Calu3 (cell line): ENCODE measurements at regions not wholly inside any gene's neighbourhood (a gene's known extent, or its start where the extent isn't known, plus 50 kb on each side); places are given as distances from the start of the nearest gene placed in this dataset.
A peak's percentile ranks its signal among the peaks of the same experiment; 100 is the strongest.

Experiments
- BruUV-seq: library from RNA; stranded (reverse); fragments of 400-500 nt; replicated peaks from 2 replicates; lab custom pipeline; 2021; lab: Mats Ljungman, UMichigan
- CTCF ChIA-PET: fragments of 300-600 bp; sonication (Branson Sonifier 250); formaldehyde crosslinking; loops from one replicate; lab custom pipeline; 2022; ENCODE audit warnings: antibody characterized with exemption; lab: Charles Lee
- DNase-seq: peaks from one replicate; pipeline ENCODE4 v3.0.0; 2022
- H3K27ac Mint-ChIP-seq: one replicate; pipeline ENCODE4 v1.8.0; 2022; ENCODE audit warnings: mixed read lengths; ENCODE audit not compliant: unreplicated experiment
- H3K27me3 Mint-ChIP-seq: one replicate; pipeline ENCODE4 v1.8.0; 2022; ENCODE audit warnings: mixed read lengths; ENCODE audit not compliant: unreplicated experiment
- H3K36me3 Mint-ChIP-seq: one replicate; pipeline ENCODE4 v1.8.0; 2022; ENCODE audit warnings: mild to moderate bottlenecking, moderate library complexity, mixed read lengths; ENCODE audit not compliant: insufficient read depth, unreplicated experiment
- H3K4me1 Mint-ChIP-seq: one replicate; pipeline ENCODE4 v1.8.0; 2022; ENCODE audit warnings: mild to moderate bottlenecking, low read depth, mixed read lengths; ENCODE audit not compliant: unreplicated experiment
- H3K4me3 Mint-ChIP-seq: one replicate; pipeline ENCODE4 v1.8.0; 2022; ENCODE audit warnings: mild to moderate bottlenecking, low read depth, moderate library complexity, mixed read lengths; ENCODE audit not compliant: unreplicated experiment
- H3K9me3 Mint-ChIP-seq: one replicate; pipeline ENCODE4 v1.8.0; 2022; ENCODE audit warnings: low read depth, mixed read lengths; ENCODE audit not compliant: unreplicated experiment
- CTCF ChIP-seq: fragments of 200-600 bp; IDR thresholded peaks from one replicate; pipeline ENCODE4 v1.8.0; 2022; ENCODE audit warnings: antibody characterized with exemption; ENCODE audit not compliant: unreplicated experiment
- intact Hi-C: fragments of 100-400 bp; cut with micrococcal nuclease; formaldehyde crosslinking; loops from one replicate; pipeline ENCODE4 v1.10.0; 2022; ENCODE audit not compliant: unreplicated experiment

DNA sequence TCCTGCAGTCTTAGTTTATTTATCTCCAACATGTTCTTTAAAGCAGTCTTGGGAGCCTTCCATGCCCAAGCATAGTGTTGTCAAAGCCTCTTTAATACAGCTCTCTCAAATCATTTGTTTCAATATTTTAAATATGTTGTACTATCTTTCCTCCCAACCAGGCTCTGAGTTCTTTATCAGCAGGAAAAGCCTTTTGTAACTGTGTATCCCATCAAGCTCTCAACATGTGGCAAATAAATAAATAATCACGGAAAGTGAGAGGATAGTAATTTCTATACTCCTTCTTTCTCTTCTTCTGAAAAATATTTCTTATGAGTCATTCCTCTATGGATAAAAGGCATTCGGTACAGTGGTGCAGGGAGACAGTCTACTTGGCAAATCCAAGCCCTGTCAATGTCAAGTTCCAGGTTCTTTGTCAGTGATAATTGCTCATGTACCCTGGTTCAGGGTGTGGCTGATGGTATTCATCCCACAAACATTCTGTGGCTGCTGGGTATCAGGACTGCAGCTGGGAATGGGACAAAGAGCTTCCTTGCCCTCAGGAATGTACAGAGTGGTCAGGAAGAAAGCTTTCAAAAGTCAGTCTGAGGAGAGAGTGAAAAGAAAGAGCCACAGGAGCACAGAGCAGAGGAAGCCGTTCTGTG lies 384.3 kb downstream of the EFNB2 start:
- no peaks in the 10 kb centered on the region for H3K36me3 Mint-ChIP-seq
- no peak for TF ChIP-seq CTCF
- no peak overlapping the region for H3K4me3 Mint-ChIP-seq
- peak; percentile 2 for DNase-seq
- H3K27ac Mint-ChIP-seq, result peak overlapping the region; percentile 78
- CTCF ChIA-PET, result no interaction called here
- H3K4me1 Mint-ChIP-seq, result peaks cover 28% of the 10 kb centered on the region
- no peaks in the 10 kb centered on the region for H3K9me3 Mint-ChIP-seq
- no peaks in the 10 kb centered on the region for H3K27me3 Mint-ChIP-seq
- intact Hi-C loops, result no loop called here
- no TSS peak for BruUV-seq

- no peak overlapping the region for H3K27ac Mint-ChIP-seq
- no peak for DNase-seq
- intact Hi-C loops, result no loop called here
- peaks cover 22% of the 10 kb centered on the region for H3K4me1 Mint-ChIP-seq
- no peak for TF ChIP-seq CTCF
- H3K4me3 Mint-ChIP-seq, result no peak overlapping the region
- no TSS peak for BruUV-seq
- peaks cover 5% of the 10 kb centered on the region for H3K36me3 Mint-ChIP-seq
- H3K27me3 Mint-ChIP-seq, result no peaks in the 10 kb centered on the region
- CTCF ChIA-PET, result no interaction called here
- no peaks in the 10 kb centered on the region for H3K9me3 Mint-ChIP-seq
Observed at GRCh38 chr13:106145997-106146864, 389.2 kb downstream of the EFNB2 start.

DNA sequence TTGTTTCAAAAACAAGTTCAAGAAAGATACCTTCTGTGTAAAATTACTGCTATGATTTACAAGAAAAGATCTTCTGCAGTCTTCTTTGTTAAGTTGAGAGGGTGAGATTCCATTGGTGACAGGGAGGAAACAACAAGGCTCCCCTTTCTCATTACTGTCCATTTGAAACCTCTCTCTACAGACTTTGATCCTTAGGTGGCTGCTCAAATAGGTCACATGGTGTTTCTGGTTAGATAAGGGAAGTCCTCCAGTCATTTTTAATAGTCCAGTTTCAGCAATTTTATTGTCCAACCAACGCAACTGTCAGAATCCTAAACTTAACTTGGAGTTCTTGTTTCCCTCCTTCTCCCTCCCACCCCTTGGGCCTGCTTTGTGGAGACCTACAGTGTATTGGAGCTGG lies 390.4 kb downstream of the EFNB2 start:
- intact Hi-C loops, result no loop called here
- CTCF ChIA-PET, result no interaction called here

More for the DNA sequence above, 390.4 kb downstream of the EFNB2 start:
- no peak for TF ChIP-seq CTCF
- Mint-ChIP-seq H3K27ac (no peak overlapping the region), H3K4me3 (no peak overlapping the region), H3K36me3 (peaks cover 5% of the 10 kb centered on the region), H3K9me3 (no peaks in the 10 kb centered on the region), H3K4me1 (peaks cover 14% of the 10 kb centered on the region), H3K27me3 (no peaks in the 10 kb centered on the region)
- BruUV-seq, result no TSS peak
- DNase-seq, result no peak
